Small intestine (tissue), 7 donors: ENCODE measurements at regions not wholly inside any gene's neighbourhood (a gene's known extent, or its start where the extent isn't known, plus 50 kb on each side); places are given as distances from the start of the nearest gene placed in this dataset.
A peak's percentile ranks its signal among the peaks of the same experiment; 100 is the strongest.

Experiments used
- DNase-seq, 2 donors: peaks; one replicate each; pipeline versions ENCODE4 v3.0.0 to v3.0.0-alpha.2; 2013
- FAIRE-seq: peaks from 2 replicates; lab custom pipeline; 2012; peaks lifted over from hg19 to GRCh38; lab: Jason Lieb, UNC
- H3K27ac ChIP-seq, 3 donors: one replicate each; pipeline ENCODE4 v1.5.1; 2013; ENCODE audit warnings: low read length in 2 of 3, mild to moderate bottlenecking in 2 of 3, control low read depth in 1 of 3, inconsistent platforms in 1 of 3, low read depth in 1 of 3, moderate library complexity in 1 of 3
- H3K27me3 ChIP-seq, 3 donors: one replicate each; pipeline ENCODE4 v1.6.1; 2013; ENCODE audit warnings: low read length in 3 of 3, inconsistent platforms in 1 of 3; ENCODE audit not compliant: control insufficient read depth in 3 of 3, insufficient read depth in 3 of 3
- H3K36me3 ChIP-seq, 3 donors: one replicate each; pipeline ENCODE4 v1.6.1; 2013; ENCODE audit warnings: low read length in 3 of 3, inconsistent platforms in 1 of 3, low read depth in 1 of 3, mild to moderate bottlenecking in 1 of 3, moderate library complexity in 1 of 3; ENCODE audit not compliant: control insufficient read depth in 3 of 3, insufficient read depth in 2 of 3
- H3K4me1 ChIP-seq, 3 donors: one replicate each; pipeline ENCODE4 v1.6.1; 2013; ENCODE audit warnings: low read length in 2 of 3, inconsistent platforms in 1 of 3, low read depth in 1 of 3, mild to moderate bottlenecking in 1 of 3, moderate library complexity in 1 of 3; ENCODE audit not compliant: control insufficient read depth in 3 of 3, insufficient read depth in 2 of 3
- H3K4me3 ChIP-seq, 3 donors: one replicate each; pipeline ENCODE4 v1.5.1; 2013; ENCODE audit warnings: low read length in 3 of 3, control low read depth in 1 of 3, inconsistent platforms in 1 of 3, low read depth in 1 of 3, mild to moderate bottlenecking in 1 of 3, moderate library complexity in 1 of 3
- H3K9me3 ChIP-seq, 2 donors: one replicate each; pipeline ENCODE4 v1.6.1; 2013; ENCODE audit warnings: low read depth in 1 of 2, low read length in 1 of 2; ENCODE audit not compliant: control insufficient read depth in 2 of 2, insufficient read depth in 1 of 2
- WGBS, 3 donors: extraction: QIAGEN DNeasy Blood & Tissue Kit; methylation state at CpG; one replicate each; pipeline ENCODE4 v1.1.7; 2013; 5-methylcytosine and 5-hydroxymethylcytosine counted together
- donor health status: healthy with polysubstance abuse.
- donor health status: control.
- donor health status: control.
- donor health status: Bipolar disorder and iron deficiency.
- donor health status: healthy.

- H3K36me3 ChIP-seq: no peaks in the 10 kb centered on the region
- H3K4me1 ChIP-seq: no peaks in the 10 kb centered on the region
- FAIRE-seq: no peak
- 89 to 94% (median 90%) methylated on average over 19 of the region's 19 CpGs for WGBS, 3 donors
- no peak overlapping the region for H3K27ac ChIP-seq
- no peaks in the 10 kb centered on the region for H3K27me3 ChIP-seq
- H3K4me3 ChIP-seq: no peak overlapping the region
- H3K9me3 ChIP-seq: peaks cover 0 to 7% of the 10 kb centered on the region in 2 donors
- DNase-seq: no peak
These were observed 352.6 kb downstream of the THBS2 start for GRCh38 chr6:168901076-168901475.

GRCh38 chr6:168896321-168896720, 357.3 kb downstream of the THBS2 start:
- no peaks in the 10 kb centered on the region for H3K27me3 ChIP-seq
- 83 to 94% (median 88%) methylated on average over 9 of the region's 9 CpGs for WGBS, 3 donors
- no peak overlapping the region for H3K27ac ChIP-seq
- no peak for DNase-seq
- peaks cover 0 to 7% of the 10 kb centered on the region in 2 donors for H3K9me3 ChIP-seq
- FAIRE-seq: no peak
- no peaks in the 10 kb centered on the region for H3K36me3 ChIP-seq
- no peak overlapping the region for H3K4me3 ChIP-seq
- H3K4me1 ChIP-seq: peaks cover 0 to 7% (median 0%) of the 10 kb centered on the region in 3 donors

- H3K4me3 ChIP-seq: no peak overlapping the region
- WGBS, 3 donors: 11 to 24% (median 16%) methylated on average over 17 of the region's 17 CpGs
- H3K36me3 ChIP-seq: no peaks in the 10 kb centered on the region
- DNase-seq (peak; percentile 91 to 93), FAIRE-seq (no peak)
- peaks cover 0 to 7% of the 10 kb centered on the region in 2 donors for H3K9me3 ChIP-seq
- no peaks in the 10 kb centered on the region for H3K27me3 ChIP-seq
- H3K27ac ChIP-seq: peak overlapping the region; percentile 15 to 59 (median 30)
- H3K4me1 ChIP-seq: peaks cover 0 to 7% (median 0%) of the 10 kb centered on the region in 3 donors
These were observed 358.4 kb downstream of the THBS2 start for GRCh38 chr6:168895102-168895812.

GRCh38 chr6:168892031-168892430, 361.6 kb downstream of the THBS2 start:
- DNase-seq (peak; percentile 48 to 64), FAIRE-seq (no peak)
- peaks cover 0 to 7% of the 10 kb centered on the region in 2 donors for H3K9me3 ChIP-seq
- H3K36me3 ChIP-seq: no peaks in the 10 kb centered on the region
- H3K4me3 ChIP-seq: no peak overlapping the region
- H3K4me1 ChIP-seq: peaks cover 0 to 7% (median 0%) of the 10 kb centered on the region in 3 donors
- WGBS, 3 donors: 2 to 67% (median 29%) methylated on average over 5 of the region's 5 CpGs
- no peak overlapping the region for H3K27ac ChIP-seq
- H3K27me3 ChIP-seq: no peaks in the 10 kb centered on the region

GRCh38 chr6:168890981-168891365, 362.7 kb downstream of the THBS2 start:
- H3K4me3 ChIP-seq: no peak overlapping the region
- no peak for FAIRE-seq
- DNase-seq: no peak
- peaks cover 0 to 7% (median 0%) of the 10 kb centered on the region in 3 donors for H3K4me1 ChIP-seq
- no peaks in the 10 kb centered on the region for H3K36me3 ChIP-seq
- no peaks in the 10 kb centered on the region for H3K9me3 ChIP-seq
- H3K27me3 ChIP-seq: no peaks in the 10 kb centered on the region
- 56 to 79% (median 60%) methylated on average over 3 of the region's 3 CpGs for WGBS, 3 donors
- no peak overlapping the region for H3K27ac ChIP-seq

- 82 to 88% (median 87%) methylated on average over 26 of the region's 26 CpGs for WGBS, 3 donors
- no peak for FAIRE-seq
These were observed 363.2 kb downstream of the THBS2 start for GRCh38 chr6:168890306-168890980.

GRCh38 chr6:168888786-168889345, 364.8 kb downstream of the THBS2 start:
- DNase-seq (no peak), FAIRE-seq (no peak)

More at GRCh38 chr6:168890306-168890980, 363.2 kb downstream of the THBS2 start:
- Histone ChIP-seq H3K9me3 (no peaks in the 10 kb centered on the region), H3K4me3 (no peak overlapping the region), H3K4me1 (peaks cover 0 to 4% (median 0%) of the 10 kb centered on the region in 3 donors), H3K36me3 (no peaks in the 10 kb centered on the region), H3K27me3 (no peaks in the 10 kb centered on the region), H3K27ac (no peak overlapping the region)
- no peak for DNase-seq

GRCh38 chr6:168888102-168888501, 365.5 kb downstream of the THBS2 start:
- no peak for DNase-seq
- WGBS, 3 donors: 92 to 95% (median 92%) methylated on average over 11 of the region's 11 CpGs
- Histone ChIP-seq H3K27ac (no peak overlapping the region), H3K4me3 (no peak overlapping the region), H3K9me3 (no peaks in the 10 kb centered on the region), H3K4me1 (no peaks in the 10 kb centered on the region), H3K27me3 (no peaks in the 10 kb centered on the region), H3K36me3 (no peaks in the 10 kb centered on the region)
- FAIRE-seq: no peak

More at GRCh38 chr6:168888786-168889345, 364.8 kb downstream of the THBS2 start:
- Histone ChIP-seq H3K4me1 (no peaks in the 10 kb centered on the region), H3K4me3 (no peak overlapping the region), H3K27ac (no peak overlapping the region), H3K9me3 (no peaks in the 10 kb centered on the region), H3K36me3 (no peaks in the 10 kb centered on the region), H3K27me3 (no peaks in the 10 kb centered on the region)
- WGBS, 3 donors: 93 to 95% (median 94%) methylated on average over 18 of the region's 18 CpGs
